Hepatocyte (in vitro differentiated cells): ENCODE measurements at regions not wholly inside any gene's neighbourhood (a gene's known extent, or its start where the extent isn't known, plus 50 kb on each side); places are given as distances from the start of the nearest gene placed in this dataset.
"Not testable (repeated sequence)": the region's sequence is repeated elsewhere in the genome, so short reads cannot be mapped to it uniquely, and the experiment has no call there.

Experiments used
- EZH2phosphoT487 ChIP-seq: fragments of 200-600 bp; sonication (generic); IDR thresholded peaks from one replicate; pipeline ENCODE4 v1.6.1; 2018; ENCODE audit warnings: antibody characterized with exemption, mild to moderate bottlenecking, low read depth, moderate library complexity; ENCODE audit not compliant: unreplicated experiment, severe bottlenecking
- TF ChIP-seq, protein P1 (sequence below): fragments of 200-600 bp; sonication (generic); IDR thresholded peaks from 2 replicates; pipeline ENCODE4 v1.5.1; 2016; ENCODE audit warnings: antibody characterized with exemption, mild to moderate bottlenecking; ENCODE audit not compliant: poor library complexity

GRCh38 chr17:21570427-21570826 lies 121.9 kb upstream of the KCNJ18 start:
- TF ChIP-seq, protein P1, sequence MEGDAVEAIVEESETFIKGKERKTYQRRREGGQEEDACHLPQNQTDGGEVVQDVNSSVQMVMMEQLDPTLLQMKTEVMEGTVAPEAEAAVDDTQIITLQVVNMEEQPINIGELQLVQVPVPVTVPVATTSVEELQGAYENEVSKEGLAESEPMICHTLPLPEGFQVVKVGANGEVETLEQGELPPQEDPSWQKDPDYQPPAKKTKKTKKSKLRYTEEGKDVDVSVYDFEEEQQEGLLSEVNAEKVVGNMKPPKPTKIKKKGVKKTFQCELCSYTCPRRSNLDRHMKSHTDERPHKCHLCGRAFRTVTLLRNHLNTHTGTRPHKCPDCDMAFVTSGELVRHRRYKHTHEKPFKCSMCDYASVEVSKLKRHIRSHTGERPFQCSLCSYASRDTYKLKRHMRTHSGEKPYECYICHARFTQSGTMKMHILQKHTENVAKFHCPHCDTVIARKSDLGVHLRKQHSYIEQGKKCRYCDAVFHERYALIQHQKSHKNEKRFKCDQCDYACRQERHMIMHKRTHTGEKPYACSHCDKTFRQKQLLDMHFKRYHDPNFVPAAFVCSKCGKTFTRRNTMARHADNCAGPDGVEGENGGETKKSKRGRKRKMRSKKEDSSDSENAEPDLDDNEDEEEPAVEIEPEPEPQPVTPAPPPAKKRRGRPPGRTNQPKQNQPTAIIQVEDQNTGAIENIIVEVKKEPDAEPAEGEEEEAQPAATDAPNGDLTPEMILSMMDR, result not testable (repeated sequence)
- TF ChIP-seq EZH2phosphoT487, result not testable (repeated sequence)
